ENCODE measurements at regions not wholly inside any gene's neighbourhood (a gene's known extent, or its start where the extent isn't known, plus 50 kb on each side); places are given as distances from the start of the nearest gene placed in this dataset.

- TF ChIP-seq ZNF274 (IDR thresholded peaks at IDR 0.05; ENCODE audit: low read depth, low read length) (no peak), SUZ12 (IDR thresholded peaks at IDR 0.05; ENCODE audit: extremely low read depth, insufficient read depth, insufficient read length) (no peak)
Observed at GRCh38 chr14:38316922-38317321, 61.0 kb upstream of the CLEC14A start.
